IMR-90 (cell line): ENCODE measurements at regions not wholly inside any gene's neighbourhood (a gene's known extent, or its start where the extent isn't known, plus 50 kb on each side); places are given as distances from the start of the nearest gene placed in this dataset.

ENCODE experiments used
- ATAC-seq: fragments of 200-7000 bp; cut with Tn5 transposase; 2 replicates; pipeline ENCODE4 v1.9.1; 2020; ENCODE audit warnings: low read depth, mild to moderate bottlenecking, moderate library complexity
- BruUV-seq: library from RNA; stranded (reverse); fragments of 400-500 nt; replicated peaks from 2 replicates; lab custom pipeline; 2021; lab: Mats Ljungman, UMichigan
- CTCF ChIA-PET: fragments of 300-600 bp; formaldehyde crosslinking; extraction: SDS; loops from one replicate; lab custom pipeline; 2021; ENCODE audit warnings: antibody characterized with exemption; lab: Yijun Ruan, JAX
- POLR2A ChIA-PET: fragments of 300-600 bp; sonication (Branson Sonifier 250); formaldehyde crosslinking; loops from one replicate; lab custom pipeline; 2022; ENCODE audit warnings: antibody characterized with exemption; ENCODE audit not compliant: unreplicated experiment; lab: Charles Lee
- DNase-seq: peaks from one replicate; pipeline ENCODE4 v3.0.0; 2013
- H2AFZ ChIP-seq: replicated peaks from 2 replicates; pipeline ENCODE3; 2013; ENCODE audit warnings: low read length, mild to moderate bottlenecking; ENCODE audit not compliant: poor library complexity
- H2AK5ac ChIP-seq: 2 replicates; pipeline ENCODE4 v1.6.1; 2013; ENCODE audit warnings: low read depth, low read length, inconsistent platforms
- H2AK9ac ChIP-seq: replicated peaks from 2 replicates; pipeline ENCODE3; 2013; ENCODE audit warnings: mild to moderate bottlenecking, low read depth, low read length, moderate library complexity; ENCODE audit not compliant: poor library complexity
- H2BK120ac ChIP-seq: 2 replicates; pipeline ENCODE4 v1.6.1; 2013; ENCODE audit warnings: low read depth, low read length, inconsistent platforms
- H2BK15ac ChIP-seq: 3 replicates; pipeline ENCODE4 v1.6.1; 2013; ENCODE audit warnings: low read depth, low read length, inconsistent platforms
- H2BK20ac ChIP-seq: 2 replicates; pipeline ENCODE4 v1.6.1; 2013; ENCODE audit warnings: low read depth, mild to moderate bottlenecking, inconsistent platforms, low read length, moderate library complexity
- H2BK5ac ChIP-seq: 2 replicates; pipeline ENCODE4 v1.6.1; 2013; ENCODE audit warnings: mild to moderate bottlenecking, low read depth, low read length, inconsistent platforms; ENCODE audit not compliant: poor library complexity, severe bottlenecking
- H3K14ac ChIP-seq: replicated peaks from 2 replicates; pipeline ENCODE4 v1.6.1; 2013; ENCODE audit warnings: low read depth, low read length, inconsistent platforms
- H3K18ac ChIP-seq: 2 replicates; pipeline ENCODE4 v1.6.1; 2013; ENCODE audit warnings: low read depth, low read length, control low read depth
- H3K23ac ChIP-seq: 2 replicates; pipeline ENCODE4 v1.6.1; 2013; ENCODE audit warnings: low read depth, low read length, inconsistent platforms
- H3K27ac ChIP-seq: 2 replicates; pipeline ENCODE4 v1.5.1; 2013; ENCODE audit warnings: mild to moderate bottlenecking, control low read depth, low read length; ENCODE audit not compliant: insufficient read depth
- H3K27me3 ChIP-seq: 2 replicates; pipeline ENCODE4 v1.6.1; 2013; ENCODE audit warnings: low read length; ENCODE audit not compliant: control insufficient read depth, insufficient read depth
- H3K36me3 ChIP-seq: 2 replicates; pipeline ENCODE4 v1.6.1; 2013; ENCODE audit warnings: low read length, mixed read lengths; ENCODE audit not compliant: control insufficient read depth, insufficient read depth
- H3K4ac ChIP-seq: 2 replicates; pipeline ENCODE4 v1.6.1; 2013; ENCODE audit warnings: low read depth, low read length, inconsistent platforms
- H3K4me1 ChIP-seq: 2 replicates; pipeline ENCODE4 v1.6.1; 2013; ENCODE audit warnings: low read length, mixed read lengths; ENCODE audit not compliant: control insufficient read depth, insufficient read depth
- H3K4me2 ChIP-seq: 2 replicates; pipeline ENCODE4 v1.6.1; 2013; ENCODE audit warnings: low read depth, mild to moderate bottlenecking, control low read depth, low read length, moderate library complexity
- H3K4me3 ChIP-seq: 2 replicates; pipeline ENCODE4 v1.5.1; 2013; ENCODE audit warnings: low read depth, mild to moderate bottlenecking, control low read depth, low read length, moderate library complexity; ENCODE audit not compliant: insufficient read depth
- H3K56ac ChIP-seq: 2 replicates; pipeline ENCODE4 v1.6.1; 2013; ENCODE audit warnings: low read length, inconsistent platforms; ENCODE audit not compliant: insufficient read depth; ENCODE audit errors: extremely low read depth
- H3K79me1 ChIP-seq, 2 experiments: 2 replicates each; pipeline ENCODE4 v1.6.1; 2013; ENCODE audit warnings: low read length in 2 of 2, inconsistent platforms in 1 of 2, low read depth in 1 of 2
- H3K9ac ChIP-seq: 2 replicates; pipeline ENCODE4 v1.6.1; 2013; ENCODE audit warnings: low read depth, low read length, control low read depth
- H3K9me1 ChIP-seq: 2 replicates; pipeline ENCODE4 v1.6.1; 2013; ENCODE audit warnings: low read length, inconsistent platforms; ENCODE audit not compliant: insufficient read depth
- H3K9me3 ChIP-seq: 2 replicates; pipeline ENCODE4 v1.6.1; 2013; ENCODE audit warnings: low read length; ENCODE audit not compliant: control insufficient read depth, insufficient read depth
- H4K20me1 ChIP-seq: 2 replicates; pipeline ENCODE4 v1.6.1; 2013; ENCODE audit warnings: low read length, inconsistent platforms; ENCODE audit not compliant: insufficient read depth
- H4K5ac ChIP-seq: 2 replicates; pipeline ENCODE4 v1.6.1; 2013; ENCODE audit warnings: mild to moderate bottlenecking, low read depth, low read length, control low read depth
- H4K8ac ChIP-seq, 2 experiments: 2 replicates each; pipeline ENCODE4 v1.6.1; 2013; ENCODE audit warnings: low read depth in 2 of 2, low read length in 2 of 2, control low read depth in 1 of 2, inconsistent platforms in 1 of 2
- H4K91ac ChIP-seq: 2 replicates; pipeline ENCODE4 v1.6.1; 2013; ENCODE audit warnings: low read depth, low read length, inconsistent platforms; ENCODE audit not compliant: insufficient read depth
- CHD1 ChIP-seq: IDR thresholded peaks from 2 replicates; pipeline ENCODE4 v1.6.1; 2012; ENCODE audit warnings: low read depth, low read length, improper control_type of control experiment
- NFE2L2 ChIP-seq: fragments of 150-350 bp; IDR thresholded peaks from 2 replicates; pipeline ENCODE4 v1.6.1; 2016; ENCODE audit warnings: low read depth, mild to moderate bottlenecking, low read length
- USF2 ChIP-seq: fragments of 150-350 bp; IDR thresholded peaks from 2 replicates; pipeline ENCODE4 v1.6.1; 2017; ENCODE audit warnings: mild to moderate bottlenecking, antibody characterized with exemption, low read length, low read depth
- WGBS, 2 experiments: methylation state at CpG; one replicate each; pipeline versions ENCODE4 v1.1.5 to v1.1.7; 2013; ENCODE audit warnings: missing lambda C conversion rate in 2 of 2; ENCODE audit not compliant: insufficient read length in 1 of 2; ENCODE audit errors: extremely low coverage in 2 of 2; 5-methylcytosine and 5-hydroxymethylcytosine counted together
- dilution Hi-C: fragments of 300-500 bp; cut with HindIII; formaldehyde crosslinking; loops from one replicate; pipeline ENCODE4 v1.14.3; 2018; ENCODE audit warnings: low sequenced_read_pairs; ENCODE audit not compliant: unreplicated experiment
- in situ Hi-C: fragments of 300-500 bp; cut with MboI; formaldehyde crosslinking; loops from 3 replicates; pipeline ENCODE4 v1.14.3; 2019; ENCODE audit warnings: low sequenced_read_pairs, inconsistent platforms, mixed read lengths
- intact Hi-C: fragments of 100-400 bp; cut with micrococcal nuclease; formaldehyde crosslinking; loops from 2 replicates; pipeline ENCODE4 v1.10.0; 2022

GRCh38 chr13:37195621-37196020 is 90.2 kb upstream of the CSNK1A1L start:
- H4K5ac ChIP-seq: no peak overlapping the region
- H3K4ac ChIP-seq: no peak overlapping the region
- peaks cover 8% of the 10 kb centered on the region; the same call in 1 of the 2 replicates for H3K4me1 ChIP-seq
- 0 out of 2 replicates have a peak, but pooled peaks cover 12% of the 10 kb centered on the region for H3K9me1 ChIP-seq
- H2BK120ac ChIP-seq: no peak overlapping the region
- H2BK20ac ChIP-seq: no peak overlapping the region
- H3K79me1 ChIP-seq: no peaks in the 10 kb centered on the region
- H3K9ac ChIP-seq: no peak overlapping the region
- H3K4me2 ChIP-seq: no peak overlapping the region
- H4K91ac ChIP-seq: no peak overlapping the region
- intact Hi-C loops: loop anchor here (10.0 kb wide), 2 partner anchors 219 to 399 kb away; partner anchors contain the start of gene POSTN
- ChIA-PET CTCF (no interaction called here), POLR2A (no interaction called here)
- no peak overlapping the region for H2AFZ ChIP-seq
- no CpG with 5 or more reads among the region's 3 CpGs for WGBS, 2 experiments
- no peak for DNase-seq
- no peak for ATAC-seq
- H2BK15ac ChIP-seq: no peak overlapping the region
- no peaks in the 10 kb centered on the region for H3K36me3 ChIP-seq
- no peak overlapping the region for H3K27ac ChIP-seq
- no peaks in the 10 kb centered on the region for H3K27me3 ChIP-seq
- no peak overlapping the region for H3K23ac ChIP-seq
- no peak overlapping the region for H4K8ac ChIP-seq
- in situ Hi-C loops: no loop called here
- H2BK5ac ChIP-seq: no peak overlapping the region
- H3K18ac ChIP-seq: no peak overlapping the region
- dilution Hi-C loops: no loop called here
- H3K14ac ChIP-seq: no peak overlapping the region
- no peak overlapping the region for H3K4me3 ChIP-seq
- no peak overlapping the region for H3K56ac ChIP-seq
- H2AK9ac ChIP-seq: no peak overlapping the region
- no TSS peak for BruUV-seq
- no peak for TF ChIP-seq NFE2L2
- TF ChIP-seq USF2: no peak
- no peak for TF ChIP-seq CHD1
- H2AK5ac ChIP-seq: no peak overlapping the region
- H3K9me3 ChIP-seq: no peaks in the 10 kb centered on the region; the same call in 1 of the 2 replicates
- H4K20me1 ChIP-seq: no peaks in the 10 kb centered on the region
